Chondrocyte (in vitro differentiated cells): ENCODE measurements at regions not wholly inside any gene's neighbourhood (a gene's known extent, or its start where the extent isn't known, plus 50 kb on each side); places are given as distances from the start of the nearest gene placed in this dataset.

Source experiments
- DNase-seq: peaks from one replicate; pipeline ENCODE4 v3.0.0; 2021; ENCODE audit warnings: mixed read lengths, low spot score
- H3K27ac Mint-ChIP-seq: one replicate; pipeline ENCODE4 v1.8.0; 2021; ENCODE audit warnings: mild to moderate bottlenecking, moderate library complexity, mixed read lengths; ENCODE audit not compliant: unreplicated experiment
- H3K27me3 Mint-ChIP-seq: 2 replicates; pipeline ENCODE4 v1.8.0; 2021; ENCODE audit warnings: low read depth, mixed read lengths
- H3K36me3 Mint-ChIP-seq: 2 replicates; pipeline ENCODE4 v1.8.0; 2021; ENCODE audit warnings: low read depth, mixed read lengths
- H3K4me1 Mint-ChIP-seq: 2 replicates; pipeline ENCODE4 v1.8.0; 2021; ENCODE audit warnings: low read depth, mild to moderate bottlenecking, mixed read lengths
- H3K4me3 Mint-ChIP-seq: one replicate; pipeline ENCODE4 v1.8.0; 2021; ENCODE audit warnings: mild to moderate bottlenecking, moderate library complexity, mixed read lengths; ENCODE audit not compliant: unreplicated experiment
- H3K9me3 Mint-ChIP-seq: 2 replicates; pipeline ENCODE4 v1.8.0; 2021; ENCODE audit warnings: low read depth, mixed read lengths
- CTCF ChIP-seq: fragments of 200-600 bp; sonication (generic); IDR thresholded peaks from 2 replicates; pipeline ENCODE4 v1.5.0; 2021; ENCODE audit warnings: antibody characterized with exemption, mild to moderate bottlenecking, moderate library complexity

GRCh38 chr7:101743995-101744360 is 73.4 kb upstream of the CUX1 start:
- H3K9me3 Mint-ChIP-seq = no peaks in the 10 kb centered on the region
- no peak overlapping the region for H3K27ac Mint-ChIP-seq
- peaks cover 21% of the 10 kb centered on the region for H3K4me1 Mint-ChIP-seq
- H3K4me3 Mint-ChIP-seq = peak overlapping the region; percentile 83
- no peak for DNase-seq
- no peaks in the 10 kb centered on the region for H3K36me3 Mint-ChIP-seq
- no peak for TF ChIP-seq CTCF
- H3K27me3 Mint-ChIP-seq = peaks cover 1% of the 10 kb centered on the region

- DNase-seq = no peak
- Mint-ChIP-seq H3K27ac (no peak overlapping the region), H3K9me3 (no peaks in the 10 kb centered on the region), H3K4me3 (no peak overlapping the region), H3K27me3 (peaks cover 1% of the 10 kb centered on the region), H3K36me3 (no peaks in the 10 kb centered on the region), H3K4me1 (peaks cover 15% of the 10 kb centered on the region)
- TF ChIP-seq CTCF = no peak
These were observed 72.8 kb upstream of the CUX1 start for GRCh38 chr7:101744588-101744987.

GRCh38 chr7:101746314-101746713 is 71.1 kb upstream of the CUX1 start:
- Mint-ChIP-seq H3K27ac (no peak overlapping the region), H3K27me3 (peaks cover 1% of the 10 kb centered on the region), H3K36me3 (no peaks in the 10 kb centered on the region), H3K4me1 (peaks cover 6% of the 10 kb centered on the region), H3K4me3 (no peak overlapping the region), H3K9me3 (no peaks in the 10 kb centered on the region)
- TF ChIP-seq CTCF = no peak
- no peak for DNase-seq

GRCh38 chr7:101747053-101747878 is 70.2 kb upstream of the CUX1 start:
- TF ChIP-seq CTCF = no peak
- Mint-ChIP-seq H3K9me3 (no peaks in the 10 kb centered on the region), H3K36me3 (no peaks in the 10 kb centered on the region), H3K4me1 (peaks cover 6% of the 10 kb centered on the region), H3K27me3 (peaks cover 1% of the 10 kb centered on the region), H3K27ac (no peak overlapping the region), H3K4me3 (no peak overlapping the region)
- DNase-seq = no peak

- H3K9me3 Mint-ChIP-seq = no peaks in the 10 kb centered on the region
- no peak for DNase-seq
- no peaks in the 10 kb centered on the region for H3K36me3 Mint-ChIP-seq
- peaks cover 6% of the 10 kb centered on the region for H3K4me1 Mint-ChIP-seq
- no peak for TF ChIP-seq CTCF
- no peak overlapping the region for H3K4me3 Mint-ChIP-seq
- H3K27ac Mint-ChIP-seq = no peak overlapping the region
- H3K27me3 Mint-ChIP-seq = no peaks in the 10 kb centered on the region
These were observed 69.5 kb upstream of the CUX1 start for GRCh38 chr7:101747879-101748345.
